Hematopoietic multipotent progenitor cell treated with erythropoietin and hydrocortisone succinate and interleukin-3 and kit ligand, for 4 days (in vitro differentiated cells): ENCODE measurements at regions not wholly inside any gene's neighbourhood (a gene's known extent, or its start where the extent isn't known, plus 50 kb on each side); places are given as distances from the start of the nearest gene placed in this dataset.
"Not testable (repeated sequence)": the region's sequence is repeated elsewhere in the genome, so short reads cannot be mapped to it uniquely, and the experiment has no call there.

Experiments
- DNase-seq: peaks from one replicate; pipeline ENCODE4 v3.0.0-alpha.2; 2015

- no peak for DNase-seq
These were observed 264.3 kb upstream of the ARHGEF26 start for GRCh38 chr3:153856932-153857331.

- DNase-seq = no peak
These were observed 256.4 kb upstream of the ARHGEF26 start for GRCh38 chr3:153864793-153865192.

- DNase-seq = no peak
These were observed 254.3 kb upstream of the ARHGEF26 start for GRCh38 chr3:153866901-153867300.

GRCh38 chr3:153874348-153874747 is 246.8 kb upstream of the ARHGEF26 start:
- DNase-seq = not testable (repeated sequence)

GRCh38 chr3:153880493-153880892 is 240.7 kb upstream of the ARHGEF26 start:
- no peak for DNase-seq

- no peak for DNase-seq
These were observed 240.0 kb upstream of the ARHGEF26 start for GRCh38 chr3:153881201-153881600.

GRCh38 chr3:153885359-153885758 is 235.8 kb upstream of the ARHGEF26 start:
- DNase-seq = no peak

GRCh38 chr3:153889905-153890334 is 231.3 kb upstream of the ARHGEF26 start:
- no peak for DNase-seq

- no peak for DNase-seq
These were observed 229.1 kb upstream of the ARHGEF26 start for GRCh38 chr3:153892126-153892525.

GRCh38 chr3:153894857-153895256 is 226.3 kb upstream of the ARHGEF26 start:
- no peak for DNase-seq

- no peak for DNase-seq
These were observed 225.0 kb upstream of the ARHGEF26 start for GRCh38 chr3:153896197-153896596.

- no peak for DNase-seq
These were observed 224.0 kb upstream of the ARHGEF26 start for GRCh38 chr3:153897025-153897723.

GRCh38 chr3:153897842-153898241 is 223.3 kb upstream of the ARHGEF26 start:
- no peak for DNase-seq

- no peak for DNase-seq
These were observed 220.0 kb upstream of the ARHGEF26 start for GRCh38 chr3:153901152-153901551.

GRCh38 chr3:153901991-153902390 is 219.2 kb upstream of the ARHGEF26 start:
- DNase-seq = no peak

GRCh38 chr3:153903430-153903829 is 217.8 kb upstream of the ARHGEF26 start:
- DNase-seq = no peak

GRCh38 chr3:153906366-153906765 is 214.8 kb upstream of the ARHGEF26 start:
- DNase-seq = no peak

GRCh38 chr3:153910387-153910786 is 210.8 kb upstream of the ARHGEF26 start:
- no peak for DNase-seq

- DNase-seq = no peak
These were observed 210.1 kb upstream of the ARHGEF26 start for GRCh38 chr3:153911116-153911515.

GRCh38 chr3:153919773-153920172 is 201.4 kb upstream of the ARHGEF26 start:
- no peak for DNase-seq

GRCh38 chr3:153921826-153922225 is 199.4 kb upstream of the ARHGEF26 start:
- no peak for DNase-seq

GRCh38 chr3:153925841-153926514 is 195.2 kb upstream of the ARHGEF26 start:
- no peak for DNase-seq

GRCh38 chr3:153927107-153927506 is 194.1 kb upstream of the ARHGEF26 start:
- peak; percentile 37 for DNase-seq

GRCh38 chr3:153928851-153929250 is 192.3 kb upstream of the ARHGEF26 start:
- DNase-seq = no peak

GRCh38 chr3:153933481-153933880 is 187.7 kb upstream of the ARHGEF26 start:
- DNase-seq = not testable (repeated sequence)
